Raji (cell line): ENCODE measurements at regions not wholly inside any gene's neighbourhood (a gene's known extent, or its start where the extent isn't known, plus 50 kb on each side); places are given as distances from the start of the nearest gene placed in this dataset.

Source experiments
- POLR2A ChIP-seq: IDR thresholded peaks from 2 replicates; pipeline ENCODE4 v1.6.1; 2011; ENCODE audit warnings: low read depth, low read length, control low read depth; ENCODE audit not compliant: insufficient read depth

GRCh38 chr2:121001641-121002040, 266.0 kb downstream of the GLI2 start:
- TF ChIP-seq POLR2A = no peak

- no peak for TF ChIP-seq POLR2A
Measured at GRCh38 chr2:121002597-121002996, 266.9 kb downstream of the GLI2 start.

- no peak for TF ChIP-seq POLR2A
Measured at GRCh38 chr2:121003391-121003790, 267.7 kb downstream of the GLI2 start.

- no peak for TF ChIP-seq POLR2A
Measured at GRCh38 chr2:121004359-121004758, 268.7 kb downstream of the GLI2 start.

- TF ChIP-seq POLR2A = no peak
Measured at GRCh38 chr2:121004950-121005349, 269.3 kb downstream of the GLI2 start.

- TF ChIP-seq POLR2A = no peak
Measured at GRCh38 chr2:121005453-121005852, 269.8 kb downstream of the GLI2 start.

- no peak for TF ChIP-seq POLR2A
Measured at GRCh38 chr2:121006743-121007489, 271.2 kb downstream of the GLI2 start.

GRCh38 chr2:121007490-121007853, 271.8 kb downstream of the GLI2 start:
- no peak for TF ChIP-seq POLR2A

GRCh38 chr2:121008975-121009374, 273.3 kb downstream of the GLI2 start:
- TF ChIP-seq POLR2A = no peak

GRCh38 chr2:121010998-121011397, 274.0 kb downstream of the TFCP2L1 start:
- TF ChIP-seq POLR2A = no peak

- TF ChIP-seq POLR2A = no peak
Measured at GRCh38 chr2:121014876-121015275, 270.1 kb downstream of the TFCP2L1 start.

GRCh38 chr2:121015971-121016485, 269.0 kb downstream of the TFCP2L1 start:
- TF ChIP-seq POLR2A = no peak

GRCh38 chr2:121017396-121017795, 267.6 kb downstream of the TFCP2L1 start:
- TF ChIP-seq POLR2A = no peak

GRCh38 chr2:121018136-121019061, 266.6 kb downstream of the TFCP2L1 start:
- TF ChIP-seq POLR2A = no peak

GRCh38 chr2:121019071-121019470, 265.9 kb downstream of the TFCP2L1 start:
- TF ChIP-seq POLR2A = no peak

GRCh38 chr2:121019756-121020155, 265.2 kb downstream of the TFCP2L1 start:
- TF ChIP-seq POLR2A = no peak
